Stimulated activated CD8-positive, alpha-beta memory T cell treated with anti-CD3 and anti-CD28 coated beads, Interleukin-4, amount 100 ng/mL, for 48 hours (primary cell): ENCODE measurements at regions not wholly inside any gene's neighbourhood (a gene's known extent, or its start where the extent isn't known, plus 50 kb on each side); places are given as distances from the start of the nearest gene placed in this dataset.
"Not testable (repeated sequence)": the region's sequence is repeated elsewhere in the genome, so short reads cannot be mapped to it uniquely, and the experiment has no call there.

Experiments
- DNase-seq: peaks from one replicate; pipeline ENCODE4 v3.0.0-alpha.2; 2020

GRCh38 chr1:244106837-244107493, 55.9 kb downstream of the ZBTB18 start:
- no peak for DNase-seq

- DNase-seq: no peak
These were observed 59.9 kb downstream of the ZBTB18 start for GRCh38 chr1:244111027-244111426.

- no peak for DNase-seq
These were observed 61.0 kb downstream of the ZBTB18 start for GRCh38 chr1:244112041-244112440.

- DNase-seq: no peak
These were observed 61.6 kb downstream of the ZBTB18 start for GRCh38 chr1:244112636-244113035.

GRCh38 chr1:244113532-244114320, 62.6 kb downstream of the ZBTB18 start:
- DNase-seq: no peak

- no peak for DNase-seq
These were observed 63.8 kb downstream of the ZBTB18 start for GRCh38 chr1:244114892-244115291.

GRCh38 chr1:244116946-244117345, 65.9 kb downstream of the ZBTB18 start:
- DNase-seq: no peak

- DNase-seq: no peak
These were observed 67.2 kb downstream of the ZBTB18 start for GRCh38 chr1:244118109-244118761.

GRCh38 chr1:244128591-244129383, 77.7 kb downstream of the ZBTB18 start:
- DNase-seq: no peak

- no peak for DNase-seq
These were observed 86.2 kb downstream of the ZBTB18 start for GRCh38 chr1:244137276-244137675.

- DNase-seq: no peak
These were observed 86.6 kb downstream of the ZBTB18 start for GRCh38 chr1:244137725-244138124.

- no peak for DNase-seq
These were observed 87.3 kb downstream of the ZBTB18 start for GRCh38 chr1:244138399-244138798.

GRCh38 chr1:244139655-244140054, 88.6 kb downstream of the ZBTB18 start:
- DNase-seq: no peak

- no peak for DNase-seq
These were observed 89.3 kb downstream of the ZBTB18 start for GRCh38 chr1:244140420-244140819.

GRCh38 chr1:244144053-244144452, 93.0 kb downstream of the ZBTB18 start:
- DNase-seq: no peak

- no peak for DNase-seq
These were observed 99.0 kb downstream of the ZBTB18 start for GRCh38 chr1:244150071-244150470.

- DNase-seq: no peak
These were observed 99.6 kb downstream of the ZBTB18 start for GRCh38 chr1:244150665-244151064.

GRCh38 chr1:244151537-244151936, 100.5 kb downstream of the ZBTB18 start:
- no peak for DNase-seq

- no peak for DNase-seq
These were observed 103.4 kb downstream of the ZBTB18 start for GRCh38 chr1:244154508-244154871.

GRCh38 chr1:244154872-244155531, 103.9 kb downstream of the ZBTB18 start:
- DNase-seq: no peak

- no peak for DNase-seq
These were observed 104.6 kb downstream of the ZBTB18 start for GRCh38 chr1:244155661-244156060.

- not testable (repeated sequence) for DNase-seq
These were observed 105.5 kb downstream of the ZBTB18 start for GRCh38 chr1:244156617-244157016.
